IPS DF 19.7 (cell line): ENCODE measurements at regions not wholly inside any gene's neighbourhood (a gene's known extent, or its start where the extent isn't known, plus 50 kb on each side); places are given as distances from the start of the nearest gene placed in this dataset.
A peak's percentile ranks its signal among the peaks of the same experiment; 100 is the strongest.
"Not testable (repeated sequence)": the region's sequence is repeated elsewhere in the genome, so short reads cannot be mapped to it uniquely, and the experiment has no call there.

Experiments used
- DNase-seq: peaks from one replicate; pipeline ENCODE4 v3.0.0-alpha.2; 2013; ENCODE audit warnings: low read depth, low spot score

- DNase-seq: no peak
Observed at GRCh38 chr3:158882445-158882844, 80.6 kb downstream of the MFSD1 start.

- DNase-seq: no peak
Observed at GRCh38 chr3:158896729-158897128, 94.9 kb downstream of the MFSD1 start.

GRCh38 chr3:158906749-158907148, 104.9 kb downstream of the MFSD1 start:
- no peak for DNase-seq

- no peak for DNase-seq
Observed at GRCh38 chr3:158908187-158908734, 106.4 kb downstream of the MFSD1 start.

GRCh38 chr3:158909870-158910269, 108.0 kb downstream of the MFSD1 start:
- no peak for DNase-seq

GRCh38 chr3:158911586-158911985, 109.7 kb downstream of the MFSD1 start:
- DNase-seq: no peak

GRCh38 chr3:158912188-158912587, 110.3 kb downstream of the MFSD1 start:
- no peak for DNase-seq

GRCh38 chr3:158912621-158913020, 110.8 kb downstream of the MFSD1 start:
- no peak for DNase-seq

GRCh38 chr3:158916111-158916510, 114.3 kb downstream of the MFSD1 start:
- DNase-seq: no peak

GRCh38 chr3:158918008-158918407, 116.2 kb downstream of the MFSD1 start:
- peak; percentile 17 for DNase-seq

GRCh38 chr3:158918451-158918850, 116.6 kb downstream of the MFSD1 start:
- DNase-seq: no peak

- no peak for DNase-seq
Observed at GRCh38 chr3:158920371-158920770, 118.5 kb downstream of the MFSD1 start.

GRCh38 chr3:158925021-158925420, 123.2 kb downstream of the MFSD1 start:
- no peak for DNase-seq

- no peak for DNase-seq
Observed at GRCh38 chr3:158925828-158926494, 124.1 kb downstream of the MFSD1 start.

- no peak for DNase-seq
Observed at GRCh38 chr3:158935846-158936245, 134.0 kb downstream of the MFSD1 start.

- peak; percentile 23 for DNase-seq
Observed at GRCh38 chr3:158936530-158937113, 134.8 kb downstream of the MFSD1 start.

- no peak for DNase-seq
Observed at GRCh38 chr3:158950178-158950901, 148.5 kb downstream of the MFSD1 start.

GRCh38 chr3:158953131-158953530, 151.3 kb downstream of the MFSD1 start:
- DNase-seq: no peak

GRCh38 chr3:158954420-158954819, 152.6 kb downstream of the MFSD1 start:
- no peak for DNase-seq

- DNase-seq: not testable (repeated sequence)
Observed at GRCh38 chr3:158957777-158958176, 155.9 kb downstream of the MFSD1 start.

- no peak for DNase-seq
Observed at GRCh38 chr3:158958873-158959272, 157.0 kb downstream of the MFSD1 start.

GRCh38 chr3:158961471-158961870, 159.6 kb downstream of the MFSD1 start:
- DNase-seq: peak; percentile 17

- no peak for DNase-seq
Observed at GRCh38 chr3:158961911-158962310, 160.1 kb downstream of the MFSD1 start.
